B cell (primary cell): ENCODE measurements at regions not wholly inside any gene's neighbourhood (a gene's known extent, or its start where the extent isn't known, plus 50 kb on each side); places are given as distances from the start of the nearest gene placed in this dataset.

Experiments
- ATAC-seq: fragments of 200-7000 bp; cut with Tn5 transposase; one replicate; pipeline ENCODE4 v1.10.0; 2021; ENCODE audit warnings: low read depth, mild to moderate bottlenecking, moderate number of reproducible peaks, moderate library complexity
- CTCF ChIA-PET: fragments of 350-600 bp; sonication (Branson Sonifier 250); formaldehyde crosslinking; loops from one replicate; lab custom pipeline; 2021; ENCODE audit warnings: antibody characterized with exemption, inconsistent platforms; lab: Charles Lee
- POLR2A ChIA-PET: fragments of 350-600 bp; sonication (Branson Sonifier 250); formaldehyde crosslinking; loops from one replicate; lab custom pipeline; 2021; ENCODE audit warnings: antibody characterized with exemption; lab: Charles Lee
- DNase-seq: peaks from one replicate; pipeline ENCODE4 v3.0.0; 2013
- H2AFZ ChIP-seq: 2 replicates; pipeline ENCODE4 v1.6.1; 2012; ENCODE audit warnings: mild to moderate bottlenecking, low read depth, low read length; ENCODE audit not compliant: insufficient read depth, poor library complexity, severe bottlenecking
- H3K27ac ChIP-seq, 2 donors: 1 replicate in 1 of 2; 2 replicates in 1 of 2; pipeline ENCODE4 v1.5.1; 2012 to 2013; ENCODE audit warnings: low read length in 2 of 2, mild to moderate bottlenecking in 2 of 2, moderate library complexity in 1 of 2
- H3K27me3 ChIP-seq, 4 experiments: fragments of 200-600 bp in 1 of 4; sonication (generic) in 1 of 4; replicated peaks in 1 of 4; 1 replicate in 2 of 4; 2 replicates in 2 of 4; pipeline versions ENCODE4 v1.6.1 to v1.7.0; 2013 to 2016; ENCODE audit warnings: low read length in 3 of 4, mild to moderate bottlenecking in 2 of 4, mixed read lengths in 1 of 4, moderate library complexity in 1 of 4; ENCODE audit not compliant: insufficient read depth in 4 of 4, control insufficient read depth in 3 of 4; ENCODE audit errors: control extremely low read depth in 1 of 4
- H3K36me3 ChIP-seq, 2 experiments: replicated peaks in 1 of 2; 1 replicate in 1 of 2; 2 replicates in 1 of 2; pipeline versions ENCODE4 v1.6.1 to v1.7.1; 2013; ENCODE audit warnings: low read length in 1 of 2; ENCODE audit not compliant: insufficient read depth in 2 of 2, control insufficient read depth in 1 of 2; ENCODE audit errors: control extremely low read depth in 1 of 2, extremely low read depth in 1 of 2
- H3K4me1 ChIP-seq, 2 donors: fragments of 200-600 bp in 1 of 2; sonication (generic) in 1 of 2; 1 replicate in 1 of 2; 2 replicates in 1 of 2; pipeline versions ENCODE4 v1.5.1 to v1.6.1; 2013 to 2017; ENCODE audit warnings: low read length in 2 of 2; ENCODE audit not compliant: control insufficient read depth in 2 of 2, insufficient read depth in 2 of 2
- H3K4me2 ChIP-seq: replicated peaks from 2 replicates; pipeline ENCODE3; 2012; ENCODE audit warnings: mild to moderate bottlenecking, low read depth, low read length; ENCODE audit not compliant: poor library complexity, severe bottlenecking
- H3K4me3 ChIP-seq, 5 experiments: fragments of 200-600 bp in 1 of 5; sonication (generic) in 1 of 5; 1 replicate in 3 of 5; 2 replicates in 2 of 5; pipeline versions ENCODE4 v1.5.1 to v1.7.0; 2011 to 2016; ENCODE audit warnings: low read length in 4 of 5, mild to moderate bottlenecking in 4 of 5, low read depth in 2 of 5, control low read depth in 1 of 5, moderate library complexity in 1 of 5; ENCODE audit not compliant: insufficient read depth in 1 of 5; ENCODE audit errors: control extremely low read depth in 1 of 5, extremely low read depth in 1 of 5
- H3K79me2 ChIP-seq: fragments of 200-600 bp; sonication (generic); one replicate; pipeline ENCODE4 v1.6.0; 2016; ENCODE audit warnings: low read length; ENCODE audit not compliant: control insufficient read depth, insufficient read depth
- H3K9ac ChIP-seq: fragments of 200-600 bp; sonication (generic); 2 replicates; pipeline ENCODE4 v1.6.1; 2017; ENCODE audit warnings: mild to moderate bottlenecking, low read length, moderate library complexity
- H3K9me3 ChIP-seq, 3 donors: one replicate each; pipeline versions ENCODE4 v1.6.1 to v1.7.1; 2013; ENCODE audit warnings: low read length in 2 of 3; ENCODE audit not compliant: control insufficient read depth in 2 of 3, insufficient read depth in 1 of 3; ENCODE audit errors: control extremely low read depth in 1 of 3
- H4K20me1 ChIP-seq: 2 replicates; pipeline ENCODE4 v1.6.0; 2012; ENCODE audit warnings: mild to moderate bottlenecking, low read length; ENCODE audit not compliant: insufficient read depth, control insufficient read depth, poor library complexity, severe bottlenecking
- H3K27ac Mint-ChIP-seq: one replicate; pipeline ENCODE4 v1.8.0; 2021; ENCODE audit warnings: mixed read lengths
- H3K27me3 Mint-ChIP-seq: one replicate; pipeline ENCODE4 v1.8.0; 2021; ENCODE audit warnings: mixed read lengths
- H3K4me1 Mint-ChIP-seq: one replicate; pipeline ENCODE4 v1.8.0; 2021; ENCODE audit warnings: mixed read lengths
- H3K4me3 Mint-ChIP-seq: one replicate; pipeline ENCODE4 v1.8.0; 2021; ENCODE audit warnings: mixed read lengths
- H3K9me3 Mint-ChIP-seq: one replicate; pipeline ENCODE4 v1.8.0; 2022; ENCODE audit warnings: mixed read lengths; ENCODE audit not compliant: insufficient read depth
- CTCF ChIP-seq: fragments of 200-600 bp; IDR thresholded peaks from one replicate; pipeline ENCODE4 v1.8.0; 2022; ENCODE audit warnings: antibody characterized with exemption, mild to moderate bottlenecking
- EZH2 ChIP-seq: IDR thresholded peaks from 2 replicates; pipeline ENCODE4 v1.6.1; 2012; ENCODE audit warnings: borderline replicate concordance, low read depth, mild to moderate bottlenecking, moderate library complexity, low read length; ENCODE audit not compliant: insufficient read depth, poor library complexity, severe bottlenecking
- WGBS: methylation state at CpG from one replicate; pipeline ENCODE4 v1.1.5; 2013; ENCODE audit warnings: missing lambda C conversion rate; ENCODE audit not compliant: insufficient coverage; 5-methylcytosine and 5-hydroxymethylcytosine counted together
- intact Hi-C: fragments of 100-400 bp; cut with micrococcal nuclease; formaldehyde crosslinking; loops from one replicate; pipeline ENCODE4 v1.10.0; 2022

- ChIA-PET POLR2A (no interaction called here), CTCF (no interaction called here)
- H3K27me3 ChIP-seq = no peaks in the 10 kb centered on the region
- H3K79me2 ChIP-seq = no peaks in the 10 kb centered on the region
- H3K4me3 Mint-ChIP-seq = no peak overlapping the region
- H3K4me2 ChIP-seq = no peak overlapping the region
- H3K27me3 Mint-ChIP-seq = peaks cover 5% of the 10 kb centered on the region
- H3K9ac ChIP-seq = no peak overlapping the region
- no peak overlapping the region for H3K27ac ChIP-seq
- DNase-seq (no peak), ATAC-seq (no peak)
- no peak for TF ChIP-seq EZH2
- no peak for TF ChIP-seq CTCF
- peaks cover 0 to 5% of the 10 kb centered on the region in 2 donors for H3K4me1 ChIP-seq
- H3K4me3 ChIP-seq = no peak overlapping the region
- 80% methylated on average over 2 of the region's 3 CpGs for whole genome bisulfite sequencing
- intact Hi-C loops = no loop called here
- no peak overlapping the region for H3K27ac Mint-ChIP-seq
- no peaks in the 10 kb centered on the region for H3K36me3 ChIP-seq
- no peak overlapping the region for H2AFZ ChIP-seq
- H4K20me1 ChIP-seq = no peaks in the 10 kb centered on the region
- H3K4me1 Mint-ChIP-seq = peaks cover 6% of the 10 kb centered on the region
- H3K9me3 ChIP-seq = no peaks in the 10 kb centered on the region
- H3K9me3 Mint-ChIP-seq = no peaks in the 10 kb centered on the region
Measured at GRCh38 chr13:39822437-39822836, 167.0 kb downstream of the COG6 start.

GRCh38 chr13:39823063-39823713 is 167.7 kb downstream of the COG6 start:
- no peak overlapping the region for H3K4me3 Mint-ChIP-seq
- no peaks in the 10 kb centered on the region for H4K20me1 ChIP-seq
- no peak overlapping the region for H3K27ac ChIP-seq
- H3K27me3 ChIP-seq = peaks cover 0 to 2% (median 0%) of the 10 kb centered on the region in 4 experiments
- CTCF ChIA-PET = no interaction called here
- H3K27ac Mint-ChIP-seq = no peak overlapping the region
- H2AFZ ChIP-seq = no peak overlapping the region
- no peak overlapping the region for H3K9ac ChIP-seq
- peaks cover 0 to 3% (median 0%) of the 10 kb centered on the region in 3 donors for H3K9me3 ChIP-seq
- H3K27me3 Mint-ChIP-seq = peaks cover 7% of the 10 kb centered on the region
- DNase-seq (no peak), ATAC-seq (no peak)
- H3K9me3 Mint-ChIP-seq = no peaks in the 10 kb centered on the region
- POLR2A ChIA-PET = no interaction called here
- no peak overlapping the region for H3K4me3 ChIP-seq
- peaks cover 6% of the 10 kb centered on the region for H3K4me1 Mint-ChIP-seq
- no peaks in the 10 kb centered on the region for H3K36me3 ChIP-seq
- no peak overlapping the region for H3K4me2 ChIP-seq
- H3K79me2 ChIP-seq = no peaks in the 10 kb centered on the region
- no peak for TF ChIP-seq CTCF
- no peak for TF ChIP-seq EZH2
- WGBS = 100% methylated on average over 2 of the region's 6 CpGs
- intact Hi-C loops = no loop called here
- H3K4me1 ChIP-seq = peaks cover 0 to 5% of the 10 kb centered on the region in 2 donors
